ENCODE measurements at regions not wholly inside any gene's neighbourhood (a gene's known extent, or its start where the extent isn't known, plus 50 kb on each side); places are given as distances from the start of the nearest gene placed in this dataset.
A peak's percentile ranks its signal among the peaks of the same experiment; 100 is the strongest.

DNA sequence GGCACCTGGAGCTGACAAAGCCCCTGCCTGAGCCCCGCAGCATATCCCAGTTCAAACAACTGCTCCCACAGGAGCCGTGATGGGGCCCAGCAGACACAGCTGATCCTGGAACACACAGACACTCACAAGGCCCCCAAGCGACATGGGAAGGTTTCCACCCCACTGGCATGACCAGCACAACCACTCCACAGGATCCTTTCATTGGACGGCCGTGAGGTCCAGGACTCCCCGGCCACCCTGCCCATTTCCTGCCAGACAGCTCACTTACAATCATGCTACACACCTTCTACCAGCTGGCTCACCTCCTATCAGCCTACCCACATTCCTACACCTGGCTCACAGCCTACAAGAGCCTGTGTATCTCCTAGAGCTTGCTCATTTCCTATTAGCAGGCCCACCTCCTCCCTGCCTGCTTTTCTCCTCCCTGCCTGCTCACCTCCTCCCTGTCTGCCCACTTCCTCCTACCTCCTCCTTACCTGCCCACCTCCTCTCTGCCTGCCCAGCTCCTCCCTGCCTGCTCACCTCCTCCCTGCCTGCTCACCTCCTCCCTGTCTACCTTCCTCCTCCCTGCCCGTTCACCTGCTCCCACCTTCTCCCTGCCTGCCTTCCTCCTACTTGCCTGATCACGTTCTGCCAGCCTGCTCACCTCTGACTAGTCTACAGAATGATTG is 73.9 kb downstream of the MATN1 start:
- H3K4me1 Mint-ChIP-seq: peaks cover 14% of the 10 kb centered on the region
- H3K9me3 Mint-ChIP-seq: no peaks in the 10 kb centered on the region
- ATAC-seq (replicated peaks; ENCODE audit: extremely low read depth, poor library complexity, severe bottlenecking) (no peak), DNase-seq (ENCODE audit: low spot score in 2 of 2) (no peak)
- no peaks in the 10 kb centered on the region for H3K36me3 Mint-ChIP-seq (ENCODE audit: insufficient read depth)
- peaks cover 53% of the 10 kb centered on the region for H3K27me3 Mint-ChIP-seq
- H3K27ac Mint-ChIP-seq (ENCODE audit: low read depth): peak overlapping the region; percentile 17
- H3K4me3 Mint-ChIP-seq: no peak overlapping the region

DNA sequence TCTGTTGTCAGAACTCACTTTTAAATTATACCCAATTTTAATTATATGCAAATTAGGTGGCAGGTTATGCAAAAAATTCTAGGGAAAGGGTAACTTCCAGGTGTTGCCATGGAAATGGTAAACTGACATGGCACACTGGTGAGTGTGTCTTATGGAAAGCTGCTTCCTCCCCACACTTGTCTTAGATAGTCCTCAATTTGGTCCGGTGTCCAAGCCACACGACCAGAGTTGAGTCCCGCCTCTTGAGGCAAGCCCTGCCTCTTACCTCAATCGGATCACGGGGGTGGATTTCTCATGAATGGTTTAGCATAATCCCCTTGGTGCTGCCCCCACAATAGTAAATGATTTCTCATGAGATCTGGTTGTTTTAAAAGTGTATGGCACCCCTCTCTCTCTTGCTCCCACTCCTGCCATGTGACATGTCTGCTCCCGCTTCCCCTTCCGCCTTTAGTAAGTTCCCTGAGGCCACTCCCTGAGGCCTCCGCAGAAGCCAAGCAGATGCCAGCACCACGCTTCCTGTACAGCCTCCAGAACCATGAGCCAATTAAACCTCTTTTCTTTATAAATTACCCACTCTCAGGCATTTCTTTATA is 74.9 kb downstream of the MATN1 start:
- no peak for DNase-seq (ENCODE audit: low spot score in 2 of 2)
- H3K36me3 Mint-ChIP-seq (ENCODE audit: insufficient read depth): no peaks in the 10 kb centered on the region
- H3K27me3 Mint-ChIP-seq: peaks cover 63% of the 10 kb centered on the region
- peak overlapping the region; percentile 5 for H3K27ac Mint-ChIP-seq (ENCODE audit: low read depth)
- no peak overlapping the region for H3K4me3 Mint-ChIP-seq
- H3K9me3 Mint-ChIP-seq: no peaks in the 10 kb centered on the region
- peaks cover 14% of the 10 kb centered on the region for H3K4me1 Mint-ChIP-seq
- no peak for ATAC-seq (replicated peaks; ENCODE audit: extremely low read depth, poor library complexity, severe bottlenecking)

DNA sequence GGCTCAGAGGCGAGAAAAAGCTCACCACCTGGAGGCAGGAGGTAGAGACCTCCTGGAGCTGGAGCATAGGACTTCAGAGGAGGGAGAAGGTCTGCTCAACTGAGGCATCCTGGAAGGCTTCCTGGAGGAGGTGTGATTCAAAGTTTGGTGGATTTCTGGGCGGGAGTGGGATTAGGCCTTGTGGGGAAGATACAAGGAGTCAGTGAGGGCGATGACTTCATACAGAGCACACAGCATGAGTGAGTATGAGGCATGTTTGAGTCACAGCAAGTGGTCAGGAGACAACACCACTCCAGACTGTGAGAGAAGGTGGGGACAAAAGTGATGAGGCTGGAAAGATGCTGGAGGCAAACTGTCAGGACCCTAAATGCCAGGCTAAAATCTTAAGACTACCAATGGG is 77.6 kb downstream of the MATN1 start:
- Mint-ChIP-seq H3K4me3 (no peak overlapping the region), H3K9me3 (no peaks in the 10 kb centered on the region), H3K4me1 (peaks cover 14% of the 10 kb centered on the region), H3K36me3 (ENCODE audit: insufficient read depth) (peaks cover 2% of the 10 kb centered on the region), H3K27me3 (peaks cover 77% of the 10 kb centered on the region), H3K27ac (ENCODE audit: low read depth) (no peak overlapping the region)
- DNase-seq (ENCODE audit: low spot score in 2 of 2): no peak
- no peak for ATAC-seq (replicated peaks; ENCODE audit: extremely low read depth, poor library complexity, severe bottlenecking)

DNA sequence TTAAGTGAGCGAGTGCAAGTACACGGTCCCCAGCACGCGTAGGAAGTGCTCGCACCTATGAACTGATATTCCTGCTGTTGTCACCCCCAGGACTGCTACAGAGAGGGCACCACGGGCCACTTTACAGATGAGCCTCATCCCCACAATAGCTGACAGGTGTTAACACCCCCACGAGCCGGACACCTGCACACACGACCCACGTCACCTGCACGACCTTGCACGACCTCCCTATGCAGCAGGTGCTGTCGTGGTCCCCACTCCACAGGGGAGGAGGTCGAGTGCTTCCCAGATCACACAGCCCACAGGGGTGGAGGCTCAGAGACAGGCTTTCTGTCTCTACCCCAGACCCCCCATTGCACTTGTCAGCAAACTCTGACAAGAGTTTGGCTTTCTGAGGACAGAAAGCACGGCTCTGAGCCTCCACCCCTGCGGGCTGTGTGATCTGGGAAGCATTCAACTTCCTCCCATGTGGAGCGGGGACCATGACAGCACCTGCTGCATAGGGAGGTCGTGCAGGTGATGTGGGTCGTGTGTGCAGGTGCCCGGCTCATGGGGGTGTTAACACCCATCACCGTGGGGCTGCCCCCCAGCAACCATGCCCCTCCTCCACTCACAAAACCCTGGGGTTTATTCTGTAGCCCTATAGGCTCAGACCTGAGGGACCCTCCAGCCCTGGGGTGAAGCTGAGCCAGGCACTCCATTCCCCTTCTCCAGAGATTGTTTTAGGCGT is 80.8 kb downstream of the MATN1 start:
- Mint-ChIP-seq H3K4me3 (no peak overlapping the region), H3K27ac (ENCODE audit: low read depth) (no peak overlapping the region), H3K36me3 (ENCODE audit: insufficient read depth) (peaks cover 2% of the 10 kb centered on the region), H3K27me3 (peaks cover 67% of the 10 kb centered on the region), H3K4me1 (no peaks in the 10 kb centered on the region), H3K9me3 (no peaks in the 10 kb centered on the region)
- DNase-seq (ENCODE audit: low spot score in 2 of 2) (no peak), ATAC-seq (replicated peaks; ENCODE audit: extremely low read depth, poor library complexity, severe bottlenecking) (no peak)

DNA sequence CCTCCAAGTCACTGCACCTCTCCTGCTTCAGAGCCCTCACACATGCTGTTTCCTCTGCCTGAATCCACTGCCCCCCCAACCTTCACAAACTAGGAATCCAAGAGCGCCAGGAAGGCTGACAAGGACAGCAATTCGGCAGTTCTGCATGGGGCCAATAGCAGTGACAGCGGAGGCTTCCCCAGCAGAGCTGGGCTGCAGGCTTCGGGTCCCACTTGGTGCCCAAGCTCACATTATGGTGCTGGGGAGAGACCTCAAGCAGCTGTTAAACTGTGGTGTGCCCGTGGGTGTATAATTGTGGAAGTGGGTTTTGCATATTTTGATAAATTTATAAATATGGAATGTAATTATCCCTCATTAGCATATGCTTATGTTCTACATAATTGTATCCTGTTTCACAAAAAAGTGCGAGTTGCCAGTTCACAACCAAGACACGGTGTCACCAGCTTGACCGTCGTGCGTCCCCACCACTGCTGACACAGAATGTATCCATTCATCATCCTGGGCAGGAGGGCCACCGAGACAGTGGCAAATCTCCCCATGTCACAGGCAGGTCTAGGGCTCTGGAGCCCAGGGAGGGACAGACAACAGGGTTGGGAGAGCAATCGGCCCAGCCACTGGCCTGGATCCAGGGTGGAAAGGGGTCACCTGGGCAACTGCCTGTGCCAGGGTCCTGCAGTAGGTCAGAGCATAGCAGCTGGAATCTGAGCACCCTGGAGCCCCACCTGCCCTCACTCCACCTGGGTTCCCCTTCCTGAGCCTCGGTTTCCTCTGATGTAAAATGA is 81.6 kb downstream of the MATN1 start:
- Mint-ChIP-seq H3K9me3 (no peaks in the 10 kb centered on the region), H3K27me3 (peaks cover 66% of the 10 kb centered on the region), H3K4me3 (no peak overlapping the region), H3K27ac (ENCODE audit: low read depth) (no peak overlapping the region), H3K36me3 (ENCODE audit: insufficient read depth) (peaks cover 2% of the 10 kb centered on the region), H3K4me1 (no peaks in the 10 kb centered on the region)
- ATAC-seq (replicated peaks; ENCODE audit: extremely low read depth, poor library complexity, severe bottlenecking) (no peak), DNase-seq (ENCODE audit: low spot score in 2 of 2) (no peak)

DNA sequence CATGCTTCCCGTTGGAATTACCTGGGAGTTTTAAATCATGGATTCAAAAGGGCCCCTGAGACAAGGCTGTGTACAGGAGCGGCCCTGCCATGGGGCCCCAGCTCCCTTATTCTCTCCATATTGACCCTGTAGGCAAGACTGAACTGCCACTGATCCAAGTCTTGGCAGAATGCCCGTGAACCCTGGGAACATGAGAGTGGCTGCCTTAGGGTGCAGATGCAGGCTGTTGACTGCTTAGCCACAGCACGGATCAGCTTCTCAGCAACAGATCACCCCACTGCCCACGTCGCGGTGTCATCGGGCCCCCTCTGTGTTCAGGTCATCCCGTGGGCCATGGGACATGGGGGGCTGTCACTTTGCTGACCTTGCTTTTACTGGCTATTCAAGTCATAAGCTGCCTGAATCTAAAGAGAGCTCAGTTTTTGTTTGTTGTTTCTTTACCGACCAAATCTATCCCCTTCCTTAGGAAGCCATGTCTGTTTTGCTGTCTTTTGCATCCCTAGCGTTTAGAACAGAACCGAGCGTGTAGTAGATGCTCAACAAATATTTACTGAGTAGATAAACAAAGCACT is 83.4 kb downstream of the MATN1 start:
- Mint-ChIP-seq H3K4me3 (no peak overlapping the region), H3K36me3 (ENCODE audit: insufficient read depth) (peaks cover 2% of the 10 kb centered on the region), H3K27me3 (peaks cover 48% of the 10 kb centered on the region), H3K27ac (ENCODE audit: low read depth) (no peak overlapping the region), H3K4me1 (no peaks in the 10 kb centered on the region), H3K9me3 (no peaks in the 10 kb centered on the region)
- ATAC-seq (replicated peaks; ENCODE audit: extremely low read depth, poor library complexity, severe bottlenecking) (no peak), DNase-seq (ENCODE audit: low spot score in 2 of 2) (no peak)

DNA sequence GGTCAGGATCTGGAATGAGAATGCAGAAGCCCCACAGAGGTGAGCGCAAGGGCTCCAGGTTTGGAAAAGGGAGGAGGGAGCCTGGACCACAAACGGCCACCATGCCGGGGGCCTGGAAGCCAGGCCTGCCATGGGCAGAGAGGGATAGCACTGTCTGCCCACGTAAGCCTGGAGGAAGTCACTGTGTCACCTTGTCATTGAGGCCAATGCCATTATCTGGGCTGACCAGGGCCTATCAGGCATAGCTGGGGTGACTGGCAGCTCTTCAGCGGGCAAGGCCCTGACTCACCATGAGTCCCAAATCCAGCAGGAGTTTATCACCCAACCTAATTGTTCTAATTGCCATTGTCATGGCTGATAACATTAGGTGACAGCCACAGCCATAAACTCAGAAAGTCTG is 84.6 kb downstream of the MATN1 start:
- H3K27ac Mint-ChIP-seq (ENCODE audit: low read depth): no peak overlapping the region
- H3K36me3 Mint-ChIP-seq (ENCODE audit: insufficient read depth): peaks cover 2% of the 10 kb centered on the region
- DNase-seq (ENCODE audit: low spot score in 2 of 2) (no peak), ATAC-seq (replicated peaks; ENCODE audit: extremely low read depth, poor library complexity, severe bottlenecking) (no peak)
- no peak overlapping the region for H3K4me3 Mint-ChIP-seq
- no peaks in the 10 kb centered on the region for H3K9me3 Mint-ChIP-seq
- no peaks in the 10 kb centered on the region for H3K4me1 Mint-ChIP-seq
- peaks cover 36% of the 10 kb centered on the region for H3K27me3 Mint-ChIP-seq

DNA sequence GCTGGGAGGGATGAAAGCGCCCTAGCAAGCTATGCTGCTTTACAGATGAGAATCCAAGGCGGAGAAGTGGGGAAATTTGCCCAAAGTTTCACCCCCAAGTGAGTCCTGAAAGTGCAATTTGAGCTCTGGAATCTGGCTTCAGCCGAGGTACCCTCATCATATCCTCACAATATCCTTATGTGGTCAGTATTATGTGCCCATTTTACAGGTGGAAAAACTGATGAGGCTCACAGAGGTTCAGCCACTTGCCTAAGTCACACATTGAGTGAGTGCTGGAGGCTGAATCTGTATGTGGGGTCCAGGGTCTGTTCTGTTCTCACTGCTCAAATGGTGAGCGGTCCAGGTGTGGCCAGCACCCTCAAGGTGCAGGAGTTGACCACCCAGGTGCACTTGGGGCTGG is 85.3 kb downstream of the MATN1 start:
- H3K27ac Mint-ChIP-seq (ENCODE audit: low read depth): no peak overlapping the region
- ATAC-seq (replicated peaks; ENCODE audit: extremely low read depth, poor library complexity, severe bottlenecking) (no peak), DNase-seq (ENCODE audit: low spot score in 2 of 2) (no peak)
- H3K4me3 Mint-ChIP-seq: no peak overlapping the region
- peaks cover 29% of the 10 kb centered on the region for H3K27me3 Mint-ChIP-seq
- H3K4me1 Mint-ChIP-seq: no peaks in the 10 kb centered on the region
- peaks cover 3% of the 10 kb centered on the region for H3K36me3 Mint-ChIP-seq (ENCODE audit: insufficient read depth)
- no peaks in the 10 kb centered on the region for H3K9me3 Mint-ChIP-seq

DNA sequence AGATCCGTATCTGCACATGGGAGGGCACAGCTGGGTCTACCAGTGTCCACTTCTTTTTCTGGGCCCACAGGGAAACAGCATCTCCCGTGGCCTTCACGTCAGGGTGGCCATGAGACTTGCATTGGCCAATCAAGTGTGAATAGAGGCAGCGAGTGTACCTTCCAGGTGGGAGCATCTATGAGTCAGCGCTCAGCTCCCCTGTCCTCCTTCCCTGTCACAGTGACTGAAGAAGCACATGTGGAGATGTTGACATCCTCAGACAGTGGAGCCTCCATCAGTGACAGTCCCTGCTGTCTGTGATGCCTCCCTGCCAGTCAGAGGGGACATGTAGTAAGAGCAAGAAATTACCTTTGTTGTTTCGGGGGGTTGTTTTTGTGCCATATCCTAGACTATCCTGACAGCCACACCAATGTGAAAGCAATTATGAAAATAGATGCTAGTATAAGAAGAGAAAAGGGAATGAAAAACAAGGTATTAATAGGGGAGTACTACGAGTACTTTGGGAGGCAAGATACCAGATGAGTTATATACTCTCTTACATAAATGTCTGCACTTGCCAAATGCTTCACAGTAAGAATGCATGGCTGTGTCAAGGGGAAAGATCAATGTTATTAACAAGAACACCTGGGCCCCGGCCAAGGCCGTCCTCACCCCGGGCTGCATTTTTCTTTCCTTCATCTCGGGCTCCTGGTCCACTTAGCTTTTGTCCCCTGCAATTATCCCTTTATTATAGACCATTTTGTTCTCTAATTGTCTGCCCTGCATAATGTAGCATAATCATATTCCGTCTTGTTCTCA is 86.0 kb downstream of the MATN1 start:
- Mint-ChIP-seq H3K4me1 (no peaks in the 10 kb centered on the region), H3K27me3 (peaks cover 22% of the 10 kb centered on the region), H3K36me3 (ENCODE audit: insufficient read depth) (peaks cover 1% of the 10 kb centered on the region), H3K4me3 (no peak overlapping the region), H3K27ac (ENCODE audit: low read depth) (no peak overlapping the region), H3K9me3 (no peaks in the 10 kb centered on the region)
- DNase-seq (ENCODE audit: low spot score in 2 of 2) (no peak), ATAC-seq (replicated peaks; ENCODE audit: extremely low read depth, poor library complexity, severe bottlenecking) (no peak)

DNA sequence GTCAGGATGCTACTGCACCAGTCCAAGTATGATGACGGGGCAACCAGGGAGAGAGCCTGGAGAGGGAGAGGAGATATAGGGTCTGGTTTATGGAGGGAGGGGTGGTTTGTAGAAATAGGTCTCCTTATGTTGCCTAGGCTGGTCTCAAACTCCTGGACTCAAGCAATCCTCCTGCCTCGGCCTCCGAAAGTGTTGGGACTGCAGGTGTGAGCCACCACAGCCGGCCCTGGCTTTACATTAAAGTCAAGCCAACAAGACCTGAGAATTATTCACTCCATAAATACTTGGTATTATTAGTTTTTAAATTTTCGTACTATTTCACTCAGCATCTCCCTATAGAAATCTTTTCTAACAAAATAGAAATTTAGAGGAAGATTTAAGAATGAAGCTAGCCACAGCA is 86.8 kb downstream of the MATN1 start:
- H3K4me1 Mint-ChIP-seq: no peaks in the 10 kb centered on the region
- no peak for ATAC-seq (replicated peaks; ENCODE audit: extremely low read depth, poor library complexity, severe bottlenecking)
- no peaks in the 10 kb centered on the region for H3K9me3 Mint-ChIP-seq
- H3K27me3 Mint-ChIP-seq: peaks cover 16% of the 10 kb centered on the region
- H3K36me3 Mint-ChIP-seq (ENCODE audit: insufficient read depth): peaks cover 1% of the 10 kb centered on the region
- H3K27ac Mint-ChIP-seq (ENCODE audit: low read depth): no peak overlapping the region
- no peak for DNase-seq (ENCODE audit: low spot score in 2 of 2)
- no peak overlapping the region for H3K4me3 Mint-ChIP-seq

DNA sequence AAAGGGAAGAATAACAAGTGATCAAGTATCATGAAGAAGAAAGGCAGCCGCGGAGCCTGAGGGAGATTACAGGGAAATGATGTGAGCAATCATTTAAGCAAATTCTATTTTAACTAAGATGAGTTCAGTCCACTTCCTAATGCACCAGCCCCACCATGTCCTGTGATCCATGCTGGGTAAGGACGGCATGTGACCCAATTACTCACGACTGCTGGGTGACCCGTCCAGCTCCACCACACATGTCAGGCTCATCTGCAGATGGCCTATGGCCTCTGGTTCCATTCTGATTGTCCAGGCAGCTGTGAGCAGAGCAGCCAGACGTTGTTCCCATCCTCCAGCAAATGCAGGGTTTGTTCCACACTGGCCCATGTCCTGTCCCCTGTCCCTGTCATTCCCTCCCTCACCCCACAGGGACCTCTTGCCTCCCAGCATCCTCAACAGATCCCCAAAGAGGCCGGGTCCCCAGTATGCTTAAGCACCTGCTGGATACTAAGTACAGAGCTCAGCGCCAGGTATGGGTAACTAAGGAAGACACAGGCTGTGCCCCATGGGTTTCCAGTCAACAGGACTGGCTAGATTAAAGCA is 87.9 kb downstream of the MATN1 start:
- no peak overlapping the region for H3K4me3 Mint-ChIP-seq
- ATAC-seq (replicated peaks; ENCODE audit: extremely low read depth, poor library complexity, severe bottlenecking): no peak
- H3K4me1 Mint-ChIP-seq: no peaks in the 10 kb centered on the region
- H3K27me3 Mint-ChIP-seq: peaks cover 14% of the 10 kb centered on the region
- H3K27ac Mint-ChIP-seq (ENCODE audit: low read depth): no peak overlapping the region
- DNase-seq (ENCODE audit: low spot score in 2 of 2): no peak
- peaks cover 1% of the 10 kb centered on the region for H3K36me3 Mint-ChIP-seq (ENCODE audit: insufficient read depth)
- no peaks in the 10 kb centered on the region for H3K9me3 Mint-ChIP-seq
